Esophagus muscularis mucosa (tissue), 3 donors: ENCODE measurements at regions not wholly inside any gene's neighbourhood (a gene's known extent, or its start where the extent isn't known, plus 50 kb on each side); places are given as distances from the start of the nearest gene placed in this dataset.

Experiments used
- POLR2A ChIP-seq: fragments of 450-650 bp; IDR thresholded peaks from one replicate; pipeline ENCODE4 v1.6.1; 2017; ENCODE audit warnings: antibody characterized with exemption, moderate library complexity, mild to moderate bottlenecking, low read depth
- TF ChIP-seq, protein P1 (sequence below), 3 experiments: fragments of 200-600 bp in 2 of 3; fragments of 450-650 bp in 1 of 3; sonication (generic) in 2 of 3; IDR thresholded peaks; one replicate each; pipeline ENCODE4 v1.5.1; 2017 to 2019; ENCODE audit warnings: antibody characterized with exemption in 3 of 3, mild to moderate bottlenecking in 2 of 3, moderate library complexity in 1 of 3

DNA sequence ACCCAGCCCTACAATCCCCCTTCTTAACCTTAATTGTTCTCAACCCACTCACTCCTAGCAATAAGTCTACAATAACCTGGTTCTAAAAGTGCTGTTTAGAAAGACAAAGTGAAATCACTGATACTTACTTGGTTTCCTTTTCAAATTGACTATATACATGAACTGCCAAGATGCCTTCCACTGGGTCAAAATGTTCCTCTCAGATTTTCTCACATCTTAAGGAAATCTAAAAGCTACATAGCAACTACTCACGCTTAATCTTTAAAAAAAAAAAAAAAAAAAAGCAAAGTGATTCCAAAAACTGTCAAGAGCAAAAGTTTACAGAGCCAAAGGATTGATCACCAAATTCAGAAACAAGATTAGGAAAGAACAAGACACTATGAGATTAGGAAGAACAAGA is 68.7 kb upstream of the MAP4 start:
- TF ChIP-seq, protein P1, sequence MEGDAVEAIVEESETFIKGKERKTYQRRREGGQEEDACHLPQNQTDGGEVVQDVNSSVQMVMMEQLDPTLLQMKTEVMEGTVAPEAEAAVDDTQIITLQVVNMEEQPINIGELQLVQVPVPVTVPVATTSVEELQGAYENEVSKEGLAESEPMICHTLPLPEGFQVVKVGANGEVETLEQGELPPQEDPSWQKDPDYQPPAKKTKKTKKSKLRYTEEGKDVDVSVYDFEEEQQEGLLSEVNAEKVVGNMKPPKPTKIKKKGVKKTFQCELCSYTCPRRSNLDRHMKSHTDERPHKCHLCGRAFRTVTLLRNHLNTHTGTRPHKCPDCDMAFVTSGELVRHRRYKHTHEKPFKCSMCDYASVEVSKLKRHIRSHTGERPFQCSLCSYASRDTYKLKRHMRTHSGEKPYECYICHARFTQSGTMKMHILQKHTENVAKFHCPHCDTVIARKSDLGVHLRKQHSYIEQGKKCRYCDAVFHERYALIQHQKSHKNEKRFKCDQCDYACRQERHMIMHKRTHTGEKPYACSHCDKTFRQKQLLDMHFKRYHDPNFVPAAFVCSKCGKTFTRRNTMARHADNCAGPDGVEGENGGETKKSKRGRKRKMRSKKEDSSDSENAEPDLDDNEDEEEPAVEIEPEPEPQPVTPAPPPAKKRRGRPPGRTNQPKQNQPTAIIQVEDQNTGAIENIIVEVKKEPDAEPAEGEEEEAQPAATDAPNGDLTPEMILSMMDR (IDR thresholded peaks at IDR 0.05), result no peak
- TF ChIP-seq POLR2A, result no peak
